GM12874 (cell line): ENCODE measurements at regions not wholly inside any gene's neighbourhood (a gene's known extent, or its start where the extent isn't known, plus 50 kb on each side); places are given as distances from the start of the nearest gene placed in this dataset.
A peak's percentile ranks its signal among the peaks of the same experiment; 100 is the strongest.

Source experiments
- CTCF ChIP-seq: IDR thresholded peaks from 2 replicates; pipeline ENCODE4 v1.5.1; 2011; ENCODE audit warnings: low read depth, mild to moderate bottlenecking, control low read depth, low read length, moderate library complexity; ENCODE audit not compliant: insufficient read depth

GRCh38 chr1:861714-862113 is 62.0 kb upstream of the SAMD11 start:
- no peak for TF ChIP-seq CTCF

- no peak for TF ChIP-seq CTCF
Observed at GRCh38 chr1:866095-866494, 57.6 kb upstream of the SAMD11 start.

- peak; percentile 91 for TF ChIP-seq CTCF
Observed at GRCh38 chr1:869499-870244, 54.1 kb upstream of the SAMD11 start.
